ENCODE measurements at regions not wholly inside any gene's neighbourhood (a gene's known extent, or its start where the extent isn't known, plus 50 kb on each side); places are given as distances from the start of the nearest gene placed in this dataset.
"Not testable (repeated sequence)": the region's sequence is repeated elsewhere in the genome, so short reads cannot be mapped to it uniquely, and the experiment has no call there.

DNA sequence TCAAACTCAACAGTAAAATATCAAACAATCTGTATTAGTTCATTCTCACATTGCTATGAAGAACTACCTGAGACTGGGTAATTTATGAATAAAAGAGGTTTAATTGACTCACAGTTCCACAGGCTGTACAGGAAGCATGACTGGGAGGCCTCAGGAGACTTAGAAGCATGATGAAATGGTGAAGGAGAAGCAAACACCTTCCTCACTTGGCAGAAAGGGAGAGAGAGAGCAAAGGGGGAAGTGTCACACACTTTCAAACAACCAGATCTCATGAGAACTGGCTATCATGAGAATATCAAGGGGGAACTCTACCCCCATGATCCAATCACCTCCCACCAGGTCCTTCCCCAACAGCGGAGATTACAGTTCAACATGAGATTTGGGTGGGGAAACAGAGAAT is 198.5 kb upstream of the CRIM1 start:
- DNase-seq = not testable (repeated sequence)

DNA sequence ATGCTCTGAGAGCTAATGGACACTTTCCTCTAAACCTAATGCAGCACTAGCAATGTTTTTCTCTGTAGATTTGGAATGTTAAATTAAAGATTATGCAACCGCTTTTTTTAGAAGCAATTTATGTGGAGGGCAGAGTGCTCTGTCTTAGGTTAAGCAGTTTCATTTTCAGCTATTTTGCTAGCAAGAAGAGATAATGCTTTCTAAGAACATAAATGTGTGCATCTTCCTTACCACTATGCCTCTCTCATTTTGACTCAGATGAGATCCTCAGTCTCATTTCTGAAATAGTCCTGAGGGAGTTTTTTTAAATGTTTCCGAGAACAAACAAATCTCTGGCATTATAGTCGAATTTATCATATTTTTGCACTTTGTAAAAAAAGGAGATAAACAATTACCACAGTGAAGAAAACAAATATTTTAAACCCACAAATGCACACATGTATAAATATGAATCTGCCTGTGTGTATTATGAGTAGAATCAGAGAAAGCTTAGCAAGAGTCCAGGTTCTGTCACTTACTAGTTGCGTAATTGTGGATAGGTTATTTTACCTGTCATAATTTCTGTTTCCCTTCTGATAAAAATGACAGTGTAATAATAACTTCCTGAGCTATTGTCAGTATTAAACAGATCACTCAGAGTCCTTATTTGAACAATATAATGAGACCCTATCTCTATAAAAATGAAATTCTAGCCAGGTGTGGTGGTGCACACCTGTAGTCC is 207.7 kb upstream of the CRIM1 start:
- DNase-seq = no peak

DNA sequence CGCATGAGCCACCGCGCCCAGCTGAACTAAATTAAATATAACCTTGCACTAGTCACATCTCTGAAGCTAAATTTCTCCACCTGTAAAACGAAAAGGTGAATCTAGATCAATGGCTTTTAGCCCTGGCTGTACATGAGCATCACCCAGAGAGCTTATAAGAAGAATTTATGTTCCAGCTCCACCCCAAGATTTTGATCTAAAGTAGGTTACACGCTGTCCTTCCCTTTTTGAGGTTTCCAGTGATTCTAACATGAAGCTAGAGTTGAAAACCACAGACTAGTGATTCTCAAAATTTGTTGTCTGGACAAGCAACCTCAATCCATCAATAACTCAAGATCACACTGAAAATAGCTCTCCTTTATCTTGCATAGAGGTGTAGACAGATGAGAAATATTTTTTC is 208.8 kb upstream of the CRIM1 start:
- no peak for DNase-seq

DNA sequence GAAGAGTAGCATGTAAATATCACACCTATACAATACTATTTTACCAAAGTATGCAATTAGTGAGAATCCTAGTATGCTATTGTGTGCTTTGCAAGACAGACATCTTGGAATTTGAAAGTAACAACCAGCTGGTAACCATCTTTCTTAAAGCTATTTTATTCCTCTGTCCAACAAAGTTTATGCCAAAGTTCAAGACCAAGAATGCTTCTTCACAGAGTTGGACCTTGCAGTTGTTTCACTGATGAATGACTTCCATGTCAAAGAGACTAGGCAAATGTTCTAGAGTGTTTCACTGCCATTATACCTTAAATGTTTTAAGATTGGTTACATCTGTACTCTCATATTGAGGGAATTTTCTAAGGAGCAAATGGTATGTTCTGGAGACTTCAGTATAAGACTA is 215.2 kb upstream of the CRIM1 start:
- no peak for DNase-seq

DNA sequence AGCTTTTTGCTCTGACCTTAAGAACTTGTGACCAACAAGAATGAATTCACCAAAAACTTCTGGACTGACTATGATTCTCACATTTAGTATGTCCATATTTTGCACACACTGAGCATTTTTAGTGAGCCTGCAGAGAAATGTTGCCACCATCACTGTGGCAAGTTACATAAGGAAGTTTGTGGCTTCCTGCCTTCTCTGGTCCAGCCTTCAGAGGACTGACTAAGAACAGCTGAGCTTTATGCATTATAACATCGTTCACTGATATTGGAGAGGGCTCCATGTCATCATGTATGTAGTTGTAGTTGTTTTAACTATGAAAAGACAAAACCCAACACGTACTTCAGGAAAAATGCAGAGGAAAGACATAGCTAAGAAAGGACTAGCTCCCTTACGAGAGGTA is 218.0 kb upstream of the CRIM1 start:
- no peak for DNase-seq

DNA sequence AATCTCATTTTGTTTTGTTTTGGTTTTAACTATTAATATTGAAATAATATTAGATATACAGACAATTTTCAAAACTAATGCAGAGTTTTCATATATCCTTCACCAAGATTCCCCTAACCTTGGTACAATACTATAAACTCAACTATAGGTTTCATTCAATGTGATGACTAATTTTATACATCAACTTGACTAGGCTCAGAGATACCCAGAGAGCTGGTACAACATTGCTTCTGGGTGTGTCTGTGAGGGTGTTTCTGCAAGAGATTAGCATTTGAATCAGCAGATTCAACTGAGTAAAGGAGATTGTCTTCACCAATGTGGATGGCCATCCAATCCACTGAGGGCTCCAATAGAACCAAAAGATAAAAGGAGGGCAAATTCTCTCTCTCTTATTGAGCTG is 221.3 kb upstream of the CRIM1 start:
- DNase-seq = no peak

DNA sequence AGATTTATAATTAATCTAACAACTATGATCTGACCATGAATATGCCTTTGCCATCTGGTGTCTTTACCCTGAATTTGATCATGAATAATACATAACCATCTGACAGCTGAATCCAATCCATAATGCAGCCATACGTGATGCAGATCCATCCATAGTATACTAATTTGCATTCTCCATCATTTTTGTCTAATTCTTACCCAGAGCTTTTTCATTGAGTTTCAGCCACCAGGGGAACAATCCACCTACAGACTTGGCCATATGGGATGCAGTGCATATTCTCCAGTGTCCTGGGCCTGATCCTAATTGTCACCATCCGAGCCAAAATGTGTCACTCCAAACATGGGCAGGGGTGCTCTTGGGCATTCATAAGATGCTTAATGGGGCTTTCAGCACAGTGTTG is 227.2 kb upstream of the CRIM1 start:
- DNase-seq = no peak

DNA sequence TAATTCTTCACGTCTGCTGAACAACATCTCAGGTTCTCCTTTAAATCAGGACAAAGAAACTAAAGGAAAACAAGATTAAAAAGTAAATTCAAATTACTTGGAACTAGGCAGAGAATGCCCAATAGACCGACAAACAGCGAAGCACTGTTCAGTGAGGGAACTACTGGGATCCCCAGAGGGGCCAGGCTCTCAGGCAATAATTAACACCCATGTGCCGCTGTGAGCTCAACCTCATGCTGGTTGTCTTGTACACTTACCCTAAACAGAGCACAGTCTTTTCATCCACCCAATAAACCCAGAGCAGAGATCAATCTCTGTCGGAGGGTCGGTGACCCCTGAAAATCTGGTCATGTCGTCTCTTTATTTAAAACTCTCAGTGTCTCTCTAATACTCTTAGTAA is 229.9 kb upstream of the CRIM1 start:
- DNase-seq = no peak

DNA sequence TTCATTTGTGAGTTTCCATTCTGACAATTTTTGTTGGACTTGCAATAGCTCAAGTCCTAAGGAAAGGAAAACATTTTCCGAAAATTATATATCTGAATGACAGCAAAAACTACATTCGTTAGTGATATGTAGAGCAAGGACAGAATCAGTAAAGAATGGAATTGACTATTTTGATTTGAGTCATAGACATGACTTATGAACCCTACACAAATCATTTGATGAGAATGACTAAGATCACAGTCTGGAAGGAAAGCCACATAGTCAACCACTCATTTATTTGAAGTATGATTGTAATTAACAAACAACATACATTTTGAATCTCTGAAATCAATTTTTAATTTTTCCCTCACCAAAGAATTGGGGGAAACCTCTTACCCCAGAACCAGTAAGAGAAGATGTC is 231.6 kb upstream of the CRIM1 start:
- no peak for DNase-seq

DNA sequence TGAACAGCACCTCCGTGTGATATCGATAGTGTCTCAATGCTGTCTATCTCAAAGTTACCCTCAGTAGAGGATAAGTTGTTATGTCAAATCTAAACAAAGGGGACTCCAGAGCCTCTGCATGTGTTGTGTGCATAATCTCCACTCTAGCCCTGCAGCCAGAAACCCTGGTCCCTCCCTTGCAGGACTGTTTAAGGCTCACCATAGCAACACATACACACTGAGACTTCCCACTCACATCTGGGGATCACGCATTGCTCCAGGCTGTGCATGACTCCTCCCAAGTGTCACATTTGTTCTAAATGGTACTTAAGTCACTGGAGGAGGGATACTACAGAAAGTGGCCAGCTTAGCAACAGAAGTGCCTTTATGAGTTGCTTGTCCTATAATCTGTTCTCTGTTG is 258.6 kb upstream of the CRIM1 start:
- no peak for DNase-seq

DNA sequence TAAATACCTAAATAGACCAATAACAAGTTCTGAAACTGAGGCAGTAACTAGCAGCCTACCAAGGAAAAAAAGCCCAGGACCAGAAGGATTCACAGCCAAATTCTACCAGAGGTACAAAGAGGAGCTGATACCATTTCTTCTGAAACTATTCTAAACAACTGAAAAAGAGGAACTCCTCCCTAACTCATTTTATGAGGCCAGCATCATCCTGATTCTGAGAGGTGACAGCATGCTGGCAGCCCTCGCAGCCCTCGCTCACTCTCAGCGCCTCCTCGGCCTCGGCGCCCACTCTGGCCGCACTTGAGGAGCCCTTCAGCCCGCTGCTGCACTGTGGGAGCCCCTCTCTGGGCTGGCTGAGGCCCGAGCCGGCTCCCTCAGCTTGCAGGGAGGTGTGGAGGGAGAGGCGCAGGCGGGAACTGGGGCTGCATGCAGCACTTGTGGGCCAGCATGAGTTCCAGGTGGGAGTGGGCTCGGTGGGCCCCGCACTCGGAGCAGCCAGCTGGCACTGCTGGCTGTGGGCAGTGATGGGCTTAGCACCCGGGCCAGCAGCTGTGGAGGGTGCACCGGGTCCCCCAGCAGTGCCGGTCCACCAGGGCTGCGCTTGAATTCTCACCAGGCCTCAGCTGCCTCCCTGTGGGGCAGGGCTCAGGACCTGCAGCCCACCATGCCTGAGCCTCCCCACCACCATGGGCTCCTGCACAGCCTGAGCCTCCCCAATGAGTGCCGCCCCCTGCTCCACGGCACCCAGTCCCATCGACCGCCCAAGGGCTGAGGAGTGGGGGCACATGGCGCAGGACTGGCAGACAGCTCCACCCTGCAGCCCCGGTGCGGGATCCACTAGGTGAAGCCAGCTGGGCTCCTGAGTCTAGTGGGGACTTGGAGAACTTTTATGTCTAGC is 263.5 kb upstream of the CRIM1 start:
- not testable (repeated sequence) for DNase-seq

DNA sequence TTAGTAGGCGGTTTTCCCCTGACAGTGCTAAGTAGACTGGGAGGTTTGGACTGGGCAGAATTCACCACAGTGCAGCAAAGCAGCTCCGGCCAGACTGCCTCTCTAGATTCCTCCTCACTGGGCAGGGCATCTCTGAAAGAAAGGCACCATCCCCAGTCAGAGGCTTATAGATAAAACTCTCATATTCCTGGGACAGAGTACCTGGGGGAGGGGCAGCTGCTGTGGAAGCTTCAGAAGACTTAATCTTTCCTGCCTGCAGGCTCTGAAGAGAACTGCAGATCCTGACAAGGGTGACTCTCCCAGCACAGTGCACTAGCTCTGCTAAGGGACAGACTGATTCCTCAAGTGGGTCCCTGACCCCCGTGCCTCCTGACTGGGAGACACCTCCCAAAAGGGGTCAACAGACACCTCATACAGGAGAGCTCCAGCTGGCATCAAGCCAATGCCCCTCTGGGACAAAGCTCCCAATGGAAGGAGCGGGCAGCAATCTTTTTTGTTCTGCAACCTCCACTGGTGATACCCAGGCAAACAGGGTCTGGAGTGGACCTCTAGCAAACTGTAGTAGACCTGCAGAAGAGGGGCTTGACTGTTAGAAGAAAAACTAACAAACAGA is 266.8 kb upstream of the CRIM1 start:
- no peak for DNase-seq

DNA sequence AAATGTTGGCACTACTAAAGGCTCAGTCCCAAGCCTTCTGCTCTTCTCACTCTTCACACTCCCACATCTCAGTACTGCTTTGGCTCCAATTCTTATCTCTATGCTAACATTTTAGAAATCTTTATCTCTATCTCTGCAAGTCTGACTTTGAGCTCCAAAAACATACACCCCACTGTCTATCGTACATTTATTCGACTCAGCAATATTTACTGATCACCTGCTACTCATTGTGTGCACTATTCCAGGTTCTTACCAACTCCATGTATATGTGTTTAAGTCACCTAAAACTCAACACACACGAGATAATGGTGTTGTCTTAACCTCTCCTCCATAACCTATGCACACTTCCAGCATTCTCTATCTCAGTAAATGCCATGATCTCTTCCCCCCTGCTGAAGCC is 268.2 kb upstream of the CRIM1 start:
- no peak for DNase-seq

DNA sequence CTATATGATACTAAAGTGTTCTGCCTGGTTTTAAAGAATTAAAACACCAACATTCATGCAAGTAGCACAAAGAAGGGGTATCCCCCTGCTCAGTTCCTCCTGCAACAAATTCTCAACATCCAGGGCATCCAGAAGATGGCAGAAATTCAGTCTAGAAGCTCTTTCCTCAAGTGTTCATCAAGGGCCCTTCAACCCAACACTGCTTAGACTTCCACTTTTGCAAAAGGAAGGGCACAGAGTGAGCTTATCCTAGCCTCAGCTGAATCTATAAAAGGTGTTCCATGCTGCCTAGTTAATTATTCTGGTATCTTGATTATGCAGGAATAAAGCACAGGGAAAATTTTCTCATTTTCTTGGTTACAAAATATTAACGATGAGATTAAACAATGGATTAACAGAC is 275.8 kb upstream of the CRIM1 start:
- DNase-seq = no peak

DNA sequence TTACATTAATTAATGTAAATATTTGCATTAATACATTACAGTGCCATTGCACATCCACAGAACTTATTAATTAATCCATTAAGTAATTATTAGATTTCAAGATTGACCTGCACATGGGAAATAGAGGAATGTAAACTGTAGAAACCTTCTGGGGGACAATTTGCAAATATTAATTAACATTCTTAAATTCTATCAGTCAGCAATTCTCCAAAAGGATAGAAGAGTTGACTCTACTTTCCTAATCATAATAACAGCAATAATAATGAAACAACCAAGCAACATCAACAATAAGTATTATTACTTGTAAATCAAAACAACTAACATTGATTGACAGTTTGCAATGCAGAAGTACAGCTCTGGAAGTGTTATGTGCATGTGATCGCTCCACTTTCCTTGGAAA is 281.6 kb upstream of the CRIM1 start:
- DNase-seq = no peak

DNA sequence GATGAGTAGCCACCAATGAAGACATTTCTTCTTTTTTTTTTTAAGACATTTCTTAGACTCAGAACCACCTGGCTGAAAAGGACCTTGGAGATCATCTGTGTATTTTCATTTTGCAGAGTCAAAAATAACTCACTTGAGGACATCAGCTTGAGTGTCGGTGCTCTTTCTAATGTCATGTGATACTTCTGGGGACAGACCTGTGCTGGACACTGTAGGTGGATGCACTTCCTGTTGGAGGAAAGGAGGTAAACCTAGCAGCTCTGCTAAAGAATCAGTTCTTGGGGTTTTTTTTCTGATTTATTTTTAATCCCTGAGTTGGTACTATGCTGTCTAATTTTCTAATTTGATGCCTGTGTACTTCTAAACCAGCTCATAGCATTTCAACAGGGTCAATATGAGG is 283.9 kb upstream of the CRIM1 start:
- no peak for DNase-seq

DNA sequence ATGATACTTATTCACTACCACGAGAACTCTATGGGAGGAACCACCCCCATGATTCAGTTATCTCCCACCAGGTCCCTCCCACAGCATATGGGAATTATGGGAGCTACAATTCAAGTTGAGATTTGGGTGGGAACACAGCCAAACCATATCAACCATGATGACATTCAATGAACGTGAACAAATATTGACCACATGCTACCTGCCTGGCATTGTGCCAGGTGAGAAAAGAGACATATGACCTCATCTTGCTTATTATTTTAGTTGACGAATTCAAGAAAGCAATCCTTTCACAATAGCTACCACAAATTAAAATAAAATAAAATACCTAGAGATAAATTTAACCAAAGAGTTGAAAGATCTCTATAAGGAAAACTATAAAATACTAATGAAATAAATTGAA is 286.5 kb upstream of the CRIM1 start:
- no peak for DNase-seq

DNA sequence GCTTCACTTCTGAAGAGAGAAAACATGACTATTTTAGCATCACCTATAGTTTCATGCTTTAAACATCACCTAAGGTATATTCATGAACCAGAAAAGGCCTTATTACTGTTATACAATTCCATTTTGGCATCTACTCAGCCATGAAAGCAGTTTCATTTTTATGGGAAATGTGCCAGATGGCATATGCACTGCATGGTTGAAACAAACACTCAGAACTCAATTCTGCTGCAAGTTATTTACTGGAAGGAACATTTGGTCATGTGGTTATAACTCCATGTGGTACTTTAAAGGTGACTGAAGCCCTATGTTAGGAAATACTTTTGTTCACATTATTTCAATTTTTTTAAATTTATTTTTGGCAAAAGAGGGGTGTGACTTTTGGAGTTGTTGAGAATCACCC is 287.5 kb upstream of the CRIM1 start:
- DNase-seq = no peak

DNA sequence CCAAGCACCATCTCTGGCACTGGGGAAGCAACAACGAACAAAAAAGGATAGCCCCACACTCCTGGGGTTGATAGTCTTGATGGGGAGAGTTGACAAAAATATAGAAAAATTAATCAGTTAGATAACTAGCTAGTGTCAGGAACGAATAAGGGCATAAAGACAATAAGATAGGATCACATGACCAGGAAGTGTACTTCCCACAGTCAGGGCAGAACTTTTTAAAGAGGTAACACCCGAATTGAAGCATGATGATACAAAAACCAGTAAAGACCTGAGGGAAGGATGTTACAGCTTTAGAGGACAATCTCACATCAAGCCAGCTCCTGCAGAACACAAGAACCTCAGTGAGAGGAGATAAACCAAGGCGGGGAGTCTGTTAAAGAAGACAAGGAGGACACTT is 295.4 kb upstream of the CRIM1 start:
- DNase-seq = no peak

DNA sequence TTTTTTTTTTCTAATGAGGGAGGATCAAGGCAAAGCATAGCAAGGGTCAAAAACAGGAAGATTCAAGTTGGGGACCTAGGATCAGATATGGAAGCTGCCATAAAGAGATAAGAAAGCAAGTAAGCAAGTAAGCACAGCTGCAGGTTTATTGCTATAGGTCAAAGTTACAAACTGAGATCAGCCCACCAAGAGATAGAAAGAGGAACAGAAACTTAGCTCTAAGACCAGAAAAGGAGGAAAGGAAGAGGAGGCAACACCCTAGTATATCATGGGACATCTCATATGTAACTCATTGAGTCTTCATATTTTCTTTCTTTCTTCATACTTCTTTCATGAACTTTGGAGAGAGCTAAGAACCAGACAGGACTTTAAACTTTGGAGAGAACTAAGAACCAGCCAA is 295.9 kb upstream of the CRIM1 start:
- DNase-seq = no peak

DNA sequence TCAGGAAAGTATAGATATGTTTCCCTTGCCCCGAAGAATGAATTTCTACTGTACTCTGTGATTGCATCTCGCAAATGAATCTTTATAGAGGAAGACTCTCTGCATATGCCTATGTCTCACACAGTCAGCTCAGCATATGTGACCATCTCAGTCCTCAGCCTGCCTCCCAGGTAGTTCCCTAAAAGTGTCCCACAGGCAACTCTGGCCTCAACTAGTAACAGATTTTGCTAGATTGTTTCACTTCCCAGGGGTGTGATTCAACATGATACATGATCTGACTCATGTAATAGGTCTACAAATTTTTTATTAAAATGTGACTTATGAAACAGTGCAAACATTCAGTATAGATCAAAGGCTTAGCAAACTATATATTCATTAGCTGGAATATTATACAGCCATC is 296.6 kb upstream of the CRIM1 start:
- DNase-seq = no peak

DNA sequence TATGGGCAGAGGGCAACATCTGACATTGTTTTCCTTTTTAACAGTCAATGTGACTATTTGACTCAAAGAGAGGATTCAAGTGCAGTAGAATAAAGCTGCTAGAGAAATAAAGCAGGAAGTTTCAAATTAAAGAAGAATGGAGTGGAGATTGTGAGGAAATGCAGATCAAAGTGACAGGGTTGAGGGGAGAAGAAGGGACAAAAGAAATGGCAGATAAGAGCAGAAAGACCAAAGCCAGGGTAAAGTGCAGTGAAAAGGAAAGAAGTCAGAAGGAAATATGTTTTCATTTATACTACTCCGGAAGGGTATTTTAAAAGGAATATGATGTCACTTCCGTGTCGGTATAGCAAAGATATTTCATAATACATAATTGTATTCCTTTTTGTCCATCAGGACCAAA is 297.5 kb upstream of the CRIM1 start:
- no peak for DNase-seq

DNA sequence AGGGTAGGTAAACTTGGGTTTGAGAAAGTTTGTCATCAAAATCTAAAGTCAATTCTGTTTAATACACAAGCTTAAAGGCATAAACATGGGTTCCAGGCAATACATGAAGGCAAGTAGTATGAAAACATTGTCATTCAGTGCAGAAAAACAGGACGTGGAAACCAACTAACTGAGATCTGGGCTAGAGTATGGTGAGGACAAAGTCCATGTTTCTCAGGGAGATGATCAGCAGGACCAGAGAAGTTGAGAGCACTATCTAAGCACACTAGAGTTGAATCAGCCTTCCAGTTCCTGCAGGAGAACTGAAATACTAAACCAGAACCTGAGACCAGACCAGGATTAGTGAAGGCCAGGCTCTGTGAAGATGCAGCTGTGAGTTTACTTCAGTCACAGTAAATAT is 302.8 kb upstream of the CRIM1 start:
- DNase-seq = no peak

DNA sequence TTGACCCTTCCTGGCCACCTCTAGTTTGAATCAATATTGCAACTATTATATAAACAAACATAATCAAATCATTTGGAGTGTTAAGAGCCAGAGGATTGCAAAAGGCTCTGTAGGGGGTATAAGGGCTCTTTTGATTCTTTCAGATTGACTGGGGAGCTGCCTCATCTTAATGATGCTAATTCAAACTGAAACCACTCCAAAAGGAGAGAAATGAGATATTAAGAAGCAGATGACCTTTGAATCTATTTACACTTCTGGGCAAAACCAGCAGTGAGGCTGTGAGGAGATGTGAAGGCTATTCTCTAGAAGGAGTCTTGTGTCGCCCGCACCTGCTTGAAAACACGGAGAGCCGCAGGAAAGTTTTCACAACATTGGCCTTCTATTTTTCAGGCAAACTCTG is 311.2 kb upstream of the CRIM1 start:
- no peak for DNase-seq

Measured in right hindlimb (tissue), 1 donor.